KMS-11 (cell line): ENCODE measurements at regions not wholly inside any gene's neighbourhood (a gene's known extent, or its start where the extent isn't known, plus 50 kb on each side); places are given as distances from the start of the nearest gene placed in this dataset.

Source experiments
- H2AFZ ChIP-seq: fragments of 200-600 bp; sonication (generic); 2 replicates; pipeline ENCODE4 v1.6.1; 2016; ENCODE audit warnings: antibody characterized with exemption, mixed run types, low read depth
- H3K27ac ChIP-seq: fragments of 200-600 bp; sonication (generic); 2 replicates; pipeline ENCODE4 v1.6.1; 2016; ENCODE audit warnings: mild to moderate bottlenecking, mixed run types
- H3K27me3 ChIP-seq: fragments of 200-600 bp; sonication (generic); 2 replicates; pipeline ENCODE4 v1.6.1; 2017; ENCODE audit warnings: mild to moderate bottlenecking, low read depth, mixed run types, moderate library complexity; ENCODE audit not compliant: insufficient read depth
- H3K36me3 ChIP-seq: fragments of 200-600 bp; sonication (generic); 2 replicates; pipeline ENCODE4 v1.6.1; 2017; ENCODE audit warnings: mild to moderate bottlenecking, mixed run types; ENCODE audit not compliant: insufficient read depth
- H3K4me1 ChIP-seq: fragments of 200-600 bp; sonication (generic); 2 replicates; pipeline ENCODE4 v1.6.1; 2016; ENCODE audit warnings: mild to moderate bottlenecking, low read depth, mixed run types; ENCODE audit not compliant: poor library complexity, severe bottlenecking
- H3K4me2 ChIP-seq: fragments of 200-600 bp; sonication (generic); 2 replicates; pipeline ENCODE4 v1.7.0; 2016; ENCODE audit warnings: mild to moderate bottlenecking, mixed run types
- H3K4me3 ChIP-seq: fragments of 200-600 bp; sonication (generic); IDR thresholded peaks from 2 replicates; pipeline ENCODE4 v1.6.1; 2017; ENCODE audit warnings: low read depth, low read length, mixed read lengths; ENCODE audit not compliant: insufficient read depth
- H3K79me2 ChIP-seq: fragments of 200-600 bp; sonication (generic); 2 replicates; pipeline ENCODE4 v1.6.1; 2016; ENCODE audit warnings: low read depth, mixed run types; ENCODE audit not compliant: insufficient read depth
- H3K9ac ChIP-seq: fragments of 200-600 bp; sonication (generic); 2 replicates; pipeline ENCODE4 v1.6.1; 2016; ENCODE audit warnings: mild to moderate bottlenecking, mixed run types
- H4K20me1 ChIP-seq: fragments of 200-600 bp; sonication (generic); 2 replicates; pipeline ENCODE4 v1.6.1; 2016; ENCODE audit warnings: mild to moderate bottlenecking, mixed run types; ENCODE audit not compliant: insufficient read depth
- TF ChIP-seq, protein P1 (sequence below): fragments of 200-600 bp; sonication (generic); conservative IDR thresholded peaks from 2 replicates; pipeline ENCODE4 v1.6.1; 2017; ENCODE audit warnings: low read depth, mild to moderate bottlenecking, antibody characterized with exemption, low read length, moderate library complexity, mixed read lengths

- H3K4me2 ChIP-seq = no peak overlapping the region
- no peak overlapping the region for H3K4me3 ChIP-seq
- H4K20me1 ChIP-seq = no peaks in the 10 kb centered on the region
- no peaks in the 10 kb centered on the region for H3K4me1 ChIP-seq
- no peak overlapping the region for H3K9ac ChIP-seq
- H3K27ac ChIP-seq = no peak overlapping the region
- no peaks in the 10 kb centered on the region for H3K79me2 ChIP-seq
- no peaks in the 10 kb centered on the region for H3K36me3 ChIP-seq
- no peaks in the 10 kb centered on the region for H3K27me3 ChIP-seq
- H2AFZ ChIP-seq = no peak overlapping the region
- TF ChIP-seq, protein P1, sequence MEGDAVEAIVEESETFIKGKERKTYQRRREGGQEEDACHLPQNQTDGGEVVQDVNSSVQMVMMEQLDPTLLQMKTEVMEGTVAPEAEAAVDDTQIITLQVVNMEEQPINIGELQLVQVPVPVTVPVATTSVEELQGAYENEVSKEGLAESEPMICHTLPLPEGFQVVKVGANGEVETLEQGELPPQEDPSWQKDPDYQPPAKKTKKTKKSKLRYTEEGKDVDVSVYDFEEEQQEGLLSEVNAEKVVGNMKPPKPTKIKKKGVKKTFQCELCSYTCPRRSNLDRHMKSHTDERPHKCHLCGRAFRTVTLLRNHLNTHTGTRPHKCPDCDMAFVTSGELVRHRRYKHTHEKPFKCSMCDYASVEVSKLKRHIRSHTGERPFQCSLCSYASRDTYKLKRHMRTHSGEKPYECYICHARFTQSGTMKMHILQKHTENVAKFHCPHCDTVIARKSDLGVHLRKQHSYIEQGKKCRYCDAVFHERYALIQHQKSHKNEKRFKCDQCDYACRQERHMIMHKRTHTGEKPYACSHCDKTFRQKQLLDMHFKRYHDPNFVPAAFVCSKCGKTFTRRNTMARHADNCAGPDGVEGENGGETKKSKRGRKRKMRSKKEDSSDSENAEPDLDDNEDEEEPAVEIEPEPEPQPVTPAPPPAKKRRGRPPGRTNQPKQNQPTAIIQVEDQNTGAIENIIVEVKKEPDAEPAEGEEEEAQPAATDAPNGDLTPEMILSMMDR = no peak
Observed at GRCh38 chr2:3010001-3010400, 367.6 kb downstream of the EIPR1 start.

- H3K79me2 ChIP-seq = no peaks in the 10 kb centered on the region
- no peak overlapping the region for H2AFZ ChIP-seq
- no peak overlapping the region for H3K4me3 ChIP-seq
- H3K27ac ChIP-seq = no peak overlapping the region
- no peaks in the 10 kb centered on the region for H4K20me1 ChIP-seq
- TF ChIP-seq, protein P1 = no peak
- no peaks in the 10 kb centered on the region for H3K4me1 ChIP-seq
- H3K36me3 ChIP-seq = no peaks in the 10 kb centered on the region
- H3K9ac ChIP-seq = no peak overlapping the region
- no peaks in the 10 kb centered on the region for H3K27me3 ChIP-seq
- no peak overlapping the region for H3K4me2 ChIP-seq
Observed at GRCh38 chr2:3009483-3009882, 368.1 kb downstream of the EIPR1 start.

DNA sequence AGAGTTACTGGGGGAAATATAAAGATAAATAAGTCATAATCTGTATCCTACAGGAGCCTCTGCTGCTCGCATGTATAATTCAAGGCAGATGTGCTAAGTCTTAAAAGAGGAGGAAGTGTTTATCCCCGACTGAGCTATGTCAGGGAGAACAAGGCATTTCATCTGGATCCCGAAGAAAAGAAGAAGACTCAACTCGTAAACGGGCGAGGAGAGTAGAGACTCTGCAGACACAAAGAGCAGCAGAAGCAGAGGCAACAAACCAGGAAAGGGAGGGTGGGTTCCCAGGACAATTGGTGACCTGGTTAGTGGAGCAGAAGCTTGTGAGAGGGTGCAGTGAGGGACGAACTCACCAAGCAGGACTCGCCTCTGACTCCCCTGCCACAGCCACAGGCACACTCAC lies 368.6 kb downstream of the EIPR1 start:
- no peak overlapping the region for H3K27ac ChIP-seq
- H2AFZ ChIP-seq = no peak overlapping the region
- H3K4me1 ChIP-seq = no peaks in the 10 kb centered on the region
- H3K9ac ChIP-seq = no peak overlapping the region
- no peaks in the 10 kb centered on the region for H3K36me3 ChIP-seq
- TF ChIP-seq, protein P1 = no peak
- no peaks in the 10 kb centered on the region for H3K27me3 ChIP-seq
- no peaks in the 10 kb centered on the region for H3K79me2 ChIP-seq
- no peak overlapping the region for H3K4me3 ChIP-seq
- H3K4me2 ChIP-seq = no peak overlapping the region
- H4K20me1 ChIP-seq = no peaks in the 10 kb centered on the region

DNA sequence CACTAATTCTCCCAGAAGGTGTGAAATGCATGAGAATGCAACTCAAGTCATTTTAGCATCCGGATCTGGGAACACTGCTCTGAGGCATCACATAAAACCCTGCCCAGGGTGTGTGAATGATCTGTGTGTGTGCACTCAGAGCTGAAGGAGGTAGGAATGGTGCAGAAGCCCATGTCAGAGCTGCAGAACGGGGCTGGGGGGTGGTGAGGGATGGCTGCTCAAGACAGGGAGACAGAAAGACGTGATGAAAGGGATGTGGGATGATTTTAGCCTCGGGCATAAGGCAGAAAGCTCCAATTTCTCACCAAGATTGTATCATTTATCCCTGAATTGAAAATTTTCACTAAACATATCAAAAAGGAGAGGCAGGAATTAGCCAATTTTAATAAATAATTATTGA lies 369.1 kb downstream of the EIPR1 start:
- Histone ChIP-seq H3K4me2 (no peak overlapping the region), H3K4me1 (no peaks in the 10 kb centered on the region)
- TF ChIP-seq, protein P1 = no peak

More for the DNA sequence above, 369.1 kb downstream of the EIPR1 start:
- Histone ChIP-seq H2AFZ (no peak overlapping the region), H3K27me3 (no peaks in the 10 kb centered on the region), H3K4me3 (no peak overlapping the region), H3K9ac (no peak overlapping the region), H3K36me3 (no peaks in the 10 kb centered on the region), H3K27ac (no peak overlapping the region), H3K79me2 (no peaks in the 10 kb centered on the region), H4K20me1 (no peaks in the 10 kb centered on the region)
